HG02973 (cell line): ENCODE measurements at regions not wholly inside any gene's neighbourhood (a gene's known extent, or its start where the extent isn't known, plus 50 kb on each side); places are given as distances from the start of the nearest gene placed in this dataset.

Source experiments
- ATAC-seq: cut with Tn5 transposase; IDR thresholded peaks from one replicate; pipeline ENCODE4 v1.9.1; 2021; ENCODE audit warnings: moderate library complexity; ENCODE audit not compliant: unreplicated experiment

- no peak for ATAC-seq
These were observed 296.9 kb upstream of the CDH5 start for GRCh38 chr16:66069587-66069986.

GRCh38 chr16:66066404-66066803, 300.1 kb upstream of the CDH5 start:
- ATAC-seq, result no peak

GRCh38 chr16:66065925-66066324, 300.6 kb upstream of the CDH5 start:
- no peak for ATAC-seq

GRCh38 chr16:66064801-66065530, 301.5 kb upstream of the CDH5 start:
- no peak for ATAC-seq

GRCh38 chr16:66058832-66059231, 307.7 kb upstream of the CDH5 start:
- ATAC-seq, result no peak

- no peak for ATAC-seq
These were observed 308.3 kb upstream of the CDH5 start for GRCh38 chr16:66058172-66058691.

GRCh38 chr16:66057057-66057456, 309.4 kb upstream of the CDH5 start:
- ATAC-seq, result no peak

- no peak for ATAC-seq
These were observed 312.4 kb upstream of the CDH5 start for GRCh38 chr16:66054095-66054494.

GRCh38 chr16:66052745-66053144, 313.7 kb upstream of the CDH5 start:
- ATAC-seq, result no peak

GRCh38 chr16:66050991-66051390, 315.5 kb upstream of the CDH5 start:
- ATAC-seq, result no peak

GRCh38 chr16:66049865-66050264, 316.6 kb upstream of the CDH5 start:
- ATAC-seq, result no peak

- ATAC-seq, result no peak
These were observed 320.9 kb upstream of the CDH5 start for GRCh38 chr16:66045626-66046025.

- ATAC-seq, result no peak
These were observed 321.9 kb upstream of the CDH5 start for GRCh38 chr16:66044556-66044955.

GRCh38 chr16:66044089-66044488, 322.4 kb upstream of the CDH5 start:
- no peak for ATAC-seq

- no peak for ATAC-seq
These were observed 323.2 kb upstream of the CDH5 start for GRCh38 chr16:66043326-66043725.

- no peak for ATAC-seq
These were observed 324.1 kb upstream of the CDH5 start for GRCh38 chr16:66042341-66042740.

GRCh38 chr16:66041907-66042306, 324.6 kb upstream of the CDH5 start:
- ATAC-seq, result no peak

- ATAC-seq, result no peak
These were observed 326.7 kb upstream of the CDH5 start for GRCh38 chr16:66039793-66040192.

GRCh38 chr16:66036793-66037715, 329.4 kb upstream of the CDH5 start:
- no peak for ATAC-seq

GRCh38 chr16:66036184-66036583, 330.3 kb upstream of the CDH5 start:
- no peak for ATAC-seq

- ATAC-seq, result no peak
These were observed 331.4 kb upstream of the CDH5 start for GRCh38 chr16:66035096-66035495.

- no peak for ATAC-seq
These were observed 333.6 kb upstream of the CDH5 start for GRCh38 chr16:66032841-66033240.
